ENCODE measurements at regions not wholly inside any gene's neighbourhood (a gene's known extent, or its start where the extent isn't known, plus 50 kb on each side); places are given as distances from the start of the nearest gene placed in this dataset.
A peak's percentile ranks its signal among the peaks of the same experiment; 100 is the strongest.

DNA sequence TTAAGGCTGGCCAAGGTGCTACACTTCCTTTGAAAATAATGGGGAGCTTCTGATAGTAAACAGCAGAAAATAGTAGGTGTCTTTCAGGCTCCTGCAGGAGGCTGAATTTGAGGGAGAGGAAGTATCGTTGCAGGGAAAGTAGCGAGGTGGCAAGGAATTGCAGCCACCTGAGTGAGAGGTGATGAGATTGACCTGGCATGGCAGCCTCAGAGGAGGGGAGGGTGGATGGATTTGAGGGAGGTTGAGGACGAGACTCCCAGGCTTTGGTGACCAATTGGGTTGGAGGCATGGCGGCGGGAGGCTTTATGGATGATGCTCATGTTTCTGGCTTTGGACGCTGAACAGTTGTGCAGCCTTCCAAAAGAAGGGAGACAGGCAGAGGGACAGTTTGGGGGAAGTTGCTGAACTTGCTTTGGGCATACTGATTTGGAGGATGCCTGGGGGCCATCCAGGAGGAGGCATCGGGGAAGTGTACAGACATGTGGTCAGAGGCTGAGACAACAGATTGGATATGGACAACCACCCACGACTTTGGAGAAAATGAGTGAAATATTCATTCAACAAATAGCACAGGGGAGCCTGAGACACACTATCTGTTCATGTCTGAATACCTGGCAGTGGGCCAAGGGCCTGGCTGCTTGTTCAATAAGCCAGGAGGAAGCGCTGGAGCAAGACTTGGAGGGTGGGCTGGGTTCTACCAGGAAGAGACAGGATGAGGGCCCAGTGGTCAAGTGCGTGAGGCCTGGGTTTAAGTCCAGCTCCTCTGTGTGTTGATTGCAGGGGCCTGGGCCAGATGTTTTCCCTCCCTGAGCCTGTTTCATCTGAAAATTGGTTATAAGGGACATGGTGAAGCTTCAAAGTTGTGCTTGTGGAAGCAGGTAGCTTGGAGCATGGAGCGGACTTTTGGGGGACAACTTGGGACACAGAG, 113.2 kb downstream of the CEBPB start:
- DNase-seq: no peak

DNA sequence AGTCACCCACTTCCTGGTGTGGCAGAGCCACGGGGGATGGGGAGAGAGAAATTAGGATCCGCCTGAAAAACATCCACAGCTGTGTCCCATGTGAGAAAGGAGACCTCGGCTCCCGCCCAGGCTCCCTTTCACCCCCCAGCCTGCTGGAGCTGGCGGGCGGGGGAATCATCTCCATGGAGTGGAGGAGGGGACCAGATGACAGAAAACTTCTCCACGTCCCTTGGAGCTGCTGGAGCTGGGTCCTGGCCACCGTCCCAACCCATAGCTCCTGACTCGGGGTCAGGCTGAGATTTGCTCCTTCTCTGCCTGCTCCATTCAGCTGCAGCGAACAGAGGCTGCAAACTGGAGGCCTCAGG, 113.8 kb downstream of the CEBPB start:
- DNase-seq: no peak

DNA sequence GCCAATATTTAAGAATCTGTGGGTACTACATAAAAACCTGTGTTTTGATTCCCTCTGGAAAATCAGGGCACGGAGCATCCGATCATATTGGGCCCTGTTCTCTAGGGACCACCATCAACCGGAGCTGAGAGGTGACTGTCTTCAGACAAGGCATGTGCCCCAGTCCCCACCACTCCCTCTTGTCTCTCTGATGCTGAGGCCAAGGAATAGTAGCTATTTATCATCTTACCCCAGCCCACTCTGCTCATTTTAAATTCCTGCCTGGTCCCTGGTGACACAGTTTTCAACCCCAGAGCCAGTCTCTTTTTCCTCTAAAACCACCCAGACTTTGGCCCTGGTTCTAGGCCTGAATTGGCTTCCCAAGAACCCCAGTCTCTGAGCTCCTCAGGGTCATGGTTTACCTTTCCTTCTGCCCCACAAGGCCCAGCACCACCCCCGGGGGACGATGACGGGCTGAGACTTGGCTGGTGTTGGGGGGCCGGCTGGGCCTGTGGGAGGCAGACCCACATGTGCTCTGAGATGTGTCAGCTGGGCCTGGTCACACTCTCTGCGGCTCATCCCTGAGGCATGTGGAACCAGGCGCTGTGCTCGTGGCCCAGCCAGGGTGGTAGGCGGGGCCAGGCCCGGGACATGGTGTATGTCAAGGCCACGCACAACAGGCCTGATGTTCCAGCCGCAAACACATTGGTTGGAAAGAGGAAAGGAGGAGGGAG, 114.4 kb downstream of the CEBPB start:
- DNase-seq: no peak

DNA sequence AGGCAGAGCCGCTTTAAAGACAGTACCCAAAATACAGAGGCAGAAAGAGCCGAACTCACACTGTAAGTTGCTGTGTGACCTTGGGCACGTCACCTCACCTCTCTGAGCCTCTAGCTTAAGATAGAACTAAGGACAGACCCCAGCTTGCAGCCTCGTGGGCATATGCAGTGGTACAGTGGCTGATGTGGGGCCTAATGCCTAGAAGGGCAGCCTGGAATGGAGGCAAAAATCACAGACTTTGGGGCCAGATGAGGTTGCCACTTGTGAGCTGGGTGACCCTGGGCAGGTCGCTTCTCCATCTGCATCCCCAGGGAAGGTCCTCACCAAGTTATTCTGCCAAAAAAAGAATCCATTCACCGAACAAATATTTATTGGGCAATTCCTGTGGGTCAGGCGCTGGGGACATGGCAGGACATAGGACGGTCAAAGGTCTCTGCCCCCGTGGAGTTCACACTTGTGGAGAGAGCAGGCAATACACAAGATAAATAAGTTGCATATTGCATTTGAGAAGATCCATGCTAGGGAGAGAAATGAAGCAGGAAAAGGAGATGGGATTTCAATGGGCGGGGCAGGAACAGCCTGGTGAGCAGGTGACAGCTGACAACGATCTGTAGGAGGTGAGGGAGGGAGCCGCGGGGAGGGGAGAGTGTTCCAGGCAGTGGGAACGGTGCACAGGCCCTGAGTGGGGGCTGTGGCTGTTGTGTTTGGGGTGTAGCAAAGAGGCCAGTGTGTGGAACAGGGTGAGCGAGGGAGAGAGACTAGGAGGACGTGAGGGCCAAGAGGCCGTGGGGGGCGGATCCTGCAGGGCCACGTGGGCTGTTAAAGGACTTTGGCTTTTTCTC, 115.2 kb downstream of the CEBPB start:
- no peak for DNase-seq

DNA sequence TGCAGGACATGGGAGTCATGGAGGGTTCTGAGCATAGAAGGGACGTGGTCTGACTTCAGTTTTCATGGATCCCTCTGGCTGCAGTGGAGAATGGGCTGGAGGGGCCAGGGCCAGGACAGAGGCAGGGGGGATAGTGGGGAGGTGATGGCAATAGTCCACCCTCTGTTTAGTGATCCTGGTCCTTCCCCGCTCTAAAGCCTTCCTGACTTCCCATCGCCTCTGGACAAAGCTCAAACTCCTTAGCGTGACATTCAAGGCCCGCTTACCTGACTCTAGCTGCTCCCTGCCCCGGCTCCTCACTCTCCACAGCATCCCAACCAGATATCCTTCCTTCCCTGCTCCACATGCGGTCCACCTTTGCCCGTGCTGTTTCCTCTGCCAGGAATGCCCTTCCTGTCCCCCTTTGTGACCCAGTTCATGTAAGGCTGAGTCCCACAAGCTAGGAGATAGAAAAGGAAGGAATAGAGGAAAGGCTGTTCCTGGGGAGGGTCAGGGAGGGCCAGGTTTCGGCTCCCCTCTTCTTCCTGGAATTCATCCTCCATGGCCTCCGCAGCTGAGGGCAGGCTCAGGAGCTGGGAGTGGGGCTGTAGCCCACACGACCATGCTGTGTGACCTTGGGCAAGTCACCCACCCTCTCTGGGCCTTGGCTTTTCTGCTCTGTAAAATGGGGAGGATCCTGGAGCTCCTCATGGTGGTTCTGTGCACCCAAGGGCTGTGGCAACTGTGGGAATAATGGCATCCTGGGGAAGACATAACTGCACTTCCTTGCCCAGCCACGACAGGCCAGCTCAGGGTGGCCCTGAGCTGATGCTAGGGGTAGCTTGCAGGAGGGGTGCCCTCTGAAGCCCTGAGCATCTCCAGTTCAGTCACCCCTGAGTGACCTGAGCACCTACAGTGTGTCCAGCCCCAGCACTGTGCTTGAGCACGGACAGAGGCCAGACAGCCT, 116.1 kb downstream of the CEBPB start:
- no peak for DNase-seq

DNA sequence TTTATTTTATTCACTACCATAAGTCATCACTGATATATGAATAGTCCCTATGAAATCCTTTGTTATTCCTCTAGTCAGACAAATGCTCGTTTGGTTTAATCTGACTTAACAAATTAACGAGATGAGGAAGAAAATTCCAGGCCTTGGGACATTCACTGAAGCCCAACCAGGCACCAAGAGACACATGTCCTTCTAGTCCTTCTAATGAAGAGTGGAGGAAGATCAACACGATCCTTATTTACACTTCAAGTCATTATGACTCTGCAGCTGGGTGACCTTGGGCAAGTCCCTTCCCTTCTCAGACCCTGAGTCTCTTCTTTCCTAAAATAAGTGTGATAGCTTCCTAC, 117.5 kb downstream of the CEBPB start:
- DNase-seq: no peak

DNA sequence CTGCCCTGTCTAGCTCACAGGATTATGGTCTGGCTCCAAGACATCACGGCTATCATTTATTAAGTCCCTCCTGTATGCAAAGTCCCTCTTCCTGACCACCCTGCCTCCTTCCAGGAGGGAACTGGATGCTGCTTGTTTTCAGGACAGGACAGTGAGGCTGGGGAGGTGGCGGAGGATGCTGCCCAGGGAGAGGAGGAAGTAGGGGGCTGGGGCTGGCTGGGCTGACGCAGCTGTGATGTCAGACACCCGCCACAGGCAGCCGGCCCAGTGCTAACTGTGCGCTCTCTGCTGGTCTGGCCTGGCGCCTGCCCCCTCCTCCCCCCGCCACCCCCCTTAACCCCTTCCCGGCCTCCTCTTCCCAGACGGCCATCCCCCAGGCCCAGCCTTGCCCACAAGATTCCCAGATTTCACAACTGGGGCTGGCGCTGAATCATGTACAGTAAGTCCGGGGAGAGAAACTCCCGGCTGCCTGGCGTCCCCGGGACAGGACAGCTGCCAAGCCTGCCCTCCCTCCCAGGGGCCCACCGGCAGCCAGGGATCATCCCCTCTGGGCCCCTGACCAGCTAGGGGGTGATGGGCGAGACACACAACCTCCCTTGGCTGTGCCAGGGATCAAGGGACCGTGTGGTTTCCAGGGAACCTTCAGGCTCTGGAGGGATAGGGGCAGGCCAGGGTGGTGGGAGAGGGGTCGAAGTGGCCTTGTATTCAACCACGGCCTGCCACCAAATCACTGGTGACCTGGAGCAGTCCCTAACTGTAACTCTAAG, 118.1 kb downstream of the CEBPB start:
- peak; percentile 31 to 33 for DNase-seq

DNA sequence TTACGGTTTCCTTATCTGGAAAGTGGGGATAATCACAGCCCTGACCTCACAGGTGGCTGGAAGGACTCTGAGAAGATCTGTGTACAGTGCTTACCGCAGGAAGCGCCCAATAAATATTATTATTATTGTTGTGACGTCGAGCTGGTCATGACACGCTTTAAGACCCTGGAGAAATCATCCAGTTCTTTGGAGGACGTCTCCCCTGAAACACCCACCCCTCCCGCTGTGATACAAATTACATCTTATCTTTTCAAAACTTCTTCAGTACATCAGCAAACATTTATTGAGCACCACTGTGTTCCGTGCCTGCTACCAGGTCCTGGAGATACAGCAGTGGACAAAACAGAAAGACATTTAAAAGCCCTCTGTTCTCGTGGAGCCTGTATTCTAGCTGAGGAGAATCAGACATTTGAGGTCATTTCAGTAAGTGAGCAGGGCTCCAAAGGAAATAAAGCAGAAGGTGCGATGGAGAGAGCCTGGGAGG, 118.7 kb downstream of the CEBPB start:
- no peak for DNase-seq

DNA sequence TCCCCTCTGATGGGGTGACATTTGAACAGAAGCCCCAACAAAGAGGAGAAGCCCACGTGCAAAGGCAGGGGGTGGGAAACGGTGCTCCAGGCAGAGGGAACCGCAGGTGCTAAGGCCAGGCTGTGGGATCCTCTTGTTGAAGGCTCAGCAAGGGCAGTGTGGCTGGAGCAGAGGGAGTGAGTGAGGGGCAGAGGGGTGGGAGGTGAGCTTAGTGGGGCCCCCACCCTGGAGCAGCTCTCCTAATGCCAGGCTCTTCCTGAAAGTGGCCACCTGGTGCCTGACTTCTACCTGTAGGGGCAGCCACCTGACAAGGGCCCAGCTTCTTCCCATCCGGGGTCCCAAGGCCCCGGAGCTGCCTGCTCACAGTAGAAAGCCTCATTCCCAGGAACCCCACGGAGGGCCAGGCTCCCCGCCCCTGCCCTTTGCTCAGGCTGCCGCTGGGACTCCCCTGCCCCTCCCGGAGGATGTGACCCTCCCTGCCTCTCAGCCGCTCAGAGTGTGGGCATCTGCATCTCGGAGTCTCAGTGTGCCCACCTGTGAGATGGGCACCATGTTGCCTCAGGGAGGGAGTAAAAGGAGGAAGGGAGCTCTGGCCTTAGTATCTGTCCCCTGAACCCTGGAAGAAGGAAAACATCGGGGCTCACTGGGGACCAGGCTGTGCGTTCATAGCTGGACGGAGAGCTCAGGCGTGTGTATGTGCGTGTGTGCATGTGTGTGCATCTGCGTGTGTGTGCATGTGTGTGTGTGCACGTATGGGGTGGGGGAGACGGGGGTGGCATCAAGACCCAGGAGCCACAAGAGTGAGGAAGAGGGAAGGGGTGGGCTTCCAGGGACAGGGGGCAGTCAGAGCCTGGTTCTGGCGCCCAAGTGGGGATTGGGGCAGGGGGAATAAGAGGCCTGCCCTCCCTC, 119.4 kb downstream of the CEBPB start:
- DNase-seq: no peak

DNA sequence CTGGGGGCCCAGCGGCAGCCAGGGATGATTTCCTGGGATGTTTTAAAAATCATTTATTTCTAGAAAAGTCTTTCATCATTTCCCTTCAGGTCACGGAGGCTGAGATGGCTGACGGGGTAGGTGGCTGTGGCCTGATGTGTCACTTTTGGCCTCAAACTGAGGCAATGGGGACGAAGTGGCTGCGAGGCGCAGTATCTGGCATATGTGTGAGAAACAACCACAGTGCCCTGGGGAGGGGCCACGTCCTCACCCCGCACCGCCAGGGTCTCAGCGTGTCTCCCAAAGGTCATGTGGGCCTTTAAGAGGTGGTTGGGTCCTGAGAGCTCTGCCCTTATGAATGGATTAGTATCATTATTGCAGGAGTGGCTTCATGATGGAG, 120.0 kb downstream of the CEBPB start:
- no peak for DNase-seq

DNA sequence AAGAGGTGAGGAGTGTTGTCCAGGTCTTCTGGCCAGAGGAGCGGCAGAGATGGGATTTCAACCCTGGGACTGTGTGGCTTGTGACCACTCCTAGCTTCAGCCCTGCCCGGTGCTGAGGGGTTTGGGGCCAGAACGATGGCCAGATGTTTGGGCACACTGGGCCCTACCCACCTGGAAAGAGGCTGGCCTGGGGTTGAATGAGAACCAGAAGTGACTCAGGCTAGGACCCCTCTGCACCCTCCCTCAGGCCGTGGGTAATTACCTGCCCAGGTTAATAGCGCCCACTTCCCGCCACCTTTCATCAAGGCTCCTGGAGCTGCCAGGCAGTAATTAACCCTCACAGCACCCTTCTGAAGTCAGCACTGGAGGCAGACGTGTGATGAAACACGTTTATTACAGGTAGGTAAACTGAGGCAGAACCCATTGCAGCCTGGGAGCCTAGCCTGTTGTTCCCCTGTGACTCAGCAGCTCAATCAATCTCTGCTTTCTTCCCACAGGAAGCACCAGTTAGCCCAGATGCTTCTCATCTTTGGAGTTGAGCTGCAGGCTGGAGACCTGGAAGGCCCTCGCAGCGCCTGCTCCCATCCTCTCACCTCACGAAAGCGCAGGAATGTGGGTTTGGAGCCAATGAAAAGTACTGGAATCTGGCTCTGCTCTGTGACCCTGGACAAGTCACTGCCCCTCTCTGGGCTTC, 120.8 kb downstream of the CEBPB start:
- DNase-seq: no peak

DNA sequence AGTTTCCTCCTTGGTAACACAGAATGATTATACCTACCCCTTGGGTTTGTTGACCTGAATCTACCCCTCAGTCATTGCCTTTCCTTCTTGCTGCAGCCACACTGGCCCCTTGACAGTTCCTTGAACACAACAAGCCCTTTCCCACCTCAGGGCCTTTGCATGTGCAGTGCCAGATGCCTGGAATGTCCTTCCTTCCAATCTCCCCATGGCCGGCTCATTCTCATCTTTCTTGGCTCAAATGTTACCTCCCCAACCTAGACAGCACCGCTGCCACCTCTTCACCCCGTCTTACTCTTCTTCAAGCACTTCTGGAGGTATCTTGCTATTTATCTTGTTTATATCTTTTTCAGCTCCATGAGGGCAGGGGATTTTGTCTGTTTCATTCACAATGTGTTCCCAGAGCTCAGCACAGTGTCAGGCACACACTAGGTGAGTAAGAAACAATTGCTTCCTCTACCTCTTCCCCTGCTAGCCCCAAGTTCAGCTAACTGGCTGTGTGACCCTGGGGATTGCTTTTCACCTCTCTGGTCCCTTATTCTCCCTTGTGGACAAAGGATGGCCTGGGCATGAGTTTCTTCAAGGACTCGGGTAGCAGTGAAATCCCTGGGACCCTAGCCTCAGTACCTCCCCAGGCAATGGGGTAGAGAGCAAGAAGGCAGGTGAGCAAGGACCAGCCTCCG, 121.5 kb downstream of the CEBPB start:
- DNase-seq: no peak

DNA sequence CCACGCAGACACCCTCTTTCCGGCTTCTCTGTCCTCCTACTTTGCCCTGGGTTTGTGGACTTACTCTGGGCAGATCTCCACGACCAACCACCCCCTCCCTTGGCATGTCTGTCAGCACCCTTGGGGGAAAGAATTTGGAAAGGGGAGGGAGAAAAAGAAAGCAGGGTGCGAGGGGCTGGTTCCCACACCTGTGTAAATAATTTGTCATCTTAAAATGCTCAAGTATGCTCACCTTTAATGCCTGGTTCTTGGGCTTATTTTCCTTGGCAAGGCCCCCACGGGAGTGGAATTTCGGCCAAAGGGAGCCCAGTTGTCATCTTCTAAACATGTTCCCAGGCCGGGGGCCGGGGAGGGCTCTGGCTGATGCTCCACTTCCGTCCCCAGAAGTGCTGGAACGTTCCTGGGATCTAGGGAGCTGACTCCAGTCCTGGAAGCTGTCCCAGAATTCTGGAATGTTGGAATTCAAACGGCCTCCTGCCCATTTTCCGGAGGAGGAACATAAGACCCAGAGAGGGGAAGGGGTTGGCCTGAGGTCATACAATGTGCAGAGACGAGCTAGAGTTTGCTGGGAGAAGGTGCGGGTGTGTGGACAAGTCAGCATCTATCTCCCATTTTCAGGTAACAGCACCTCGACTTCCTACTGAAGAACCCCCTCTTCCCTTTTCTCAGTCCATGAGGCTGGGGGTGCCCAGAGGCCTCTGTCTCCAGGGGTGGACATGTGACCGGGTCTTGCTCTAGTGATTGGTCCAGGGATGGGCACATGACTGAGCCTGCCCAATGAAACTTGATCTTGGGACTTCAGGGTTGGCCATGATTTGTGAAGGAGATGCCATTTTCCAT, 122.3 kb downstream of the CEBPB start:
- DNase-seq: no peak

DNA sequence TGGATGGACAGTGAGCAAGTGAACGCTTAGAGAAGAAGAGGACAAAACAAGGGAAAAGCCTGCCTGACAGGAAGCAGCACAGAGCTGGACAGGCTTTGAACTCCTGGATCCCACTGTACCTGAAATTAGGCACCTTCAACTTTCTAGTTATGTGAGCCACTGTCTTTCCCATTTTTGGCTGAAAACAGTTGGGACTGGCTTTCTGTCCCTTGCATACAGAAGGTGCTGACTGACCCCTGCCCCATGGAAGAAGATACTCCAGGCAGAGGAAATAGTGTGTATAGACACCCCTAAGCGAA, 122.8 kb downstream of the CEBPB start:
- DNase-seq: no peak

DNA sequence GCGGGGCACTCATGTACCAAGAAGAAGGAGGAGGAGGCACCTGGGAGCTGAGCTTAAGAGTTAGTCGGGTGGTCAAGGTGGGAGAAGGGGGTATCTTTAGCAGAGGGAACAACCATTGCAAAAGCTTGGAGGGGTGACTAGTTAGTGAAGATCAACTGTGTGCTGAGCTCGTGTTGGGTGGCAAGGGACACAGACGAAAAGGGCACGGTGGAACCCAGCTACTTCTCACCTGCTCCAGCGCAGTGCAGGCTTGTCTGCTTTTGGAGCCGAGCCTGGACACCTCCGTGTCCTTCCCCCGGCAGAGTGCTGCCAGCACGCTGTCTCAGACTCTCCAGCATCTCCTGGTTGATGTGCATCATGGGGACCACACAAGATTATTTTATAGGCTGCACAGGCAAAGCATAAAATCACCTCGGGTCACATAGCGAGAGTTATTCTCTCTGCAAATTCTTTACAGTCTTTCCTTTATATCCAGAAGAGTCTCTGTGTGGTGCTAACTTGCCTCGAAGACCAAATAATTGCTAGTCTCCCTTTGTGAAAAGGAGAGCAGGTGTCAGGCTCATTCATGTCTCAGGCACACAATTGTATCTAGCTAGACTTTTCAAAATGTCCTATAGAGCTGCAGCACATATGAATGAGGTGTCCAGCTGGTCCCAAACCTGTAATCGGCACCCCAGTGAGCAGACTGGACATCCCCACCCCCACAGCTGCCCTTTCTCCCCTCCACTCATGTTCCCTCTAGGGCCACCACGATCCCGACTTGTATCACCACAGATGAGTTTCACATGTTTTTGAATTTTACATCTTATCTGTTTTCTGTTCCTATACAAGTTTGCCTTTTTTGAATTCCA, 123.4 kb downstream of the CEBPB start:
- no peak for DNase-seq

DNA sequence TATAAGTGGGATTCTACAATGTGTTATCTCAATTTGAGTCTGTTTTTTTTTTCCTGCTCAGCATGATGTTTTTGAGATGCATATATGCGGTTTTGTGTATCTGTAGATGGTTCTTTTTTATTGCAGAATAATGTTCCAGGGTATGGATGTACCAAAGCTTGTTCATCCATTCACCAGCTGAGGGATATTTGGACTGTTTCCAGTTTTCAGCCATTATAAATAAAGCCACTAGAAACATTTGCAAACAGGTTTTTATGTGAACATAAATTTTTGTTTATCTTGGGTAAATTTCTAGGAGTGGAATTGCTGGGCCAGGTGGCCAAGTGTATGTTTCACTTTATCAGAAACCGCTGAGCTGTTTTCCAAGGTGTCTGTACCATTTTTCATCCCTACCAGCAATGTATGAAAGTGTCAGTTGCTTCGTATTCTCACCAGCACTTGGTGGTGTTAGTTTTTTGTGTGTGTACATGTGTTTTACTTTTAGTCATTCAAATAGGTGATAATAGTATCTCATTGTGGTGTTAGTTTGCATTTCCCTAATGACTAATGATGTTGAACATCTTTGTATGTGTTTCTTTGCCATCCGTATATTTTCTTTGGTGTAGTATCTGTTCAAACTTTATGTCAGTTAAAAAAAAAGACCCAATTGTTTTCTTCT, 124.2 kb downstream of the CEBPB start:
- DNase-seq: no peak

Measured in bone marrow (tissue), 2 donors.